ENCODE measurements at regions not wholly inside any gene's neighbourhood (a gene's known extent, or its start where the extent isn't known, plus 50 kb on each side); places are given as distances from the start of the nearest gene placed in this dataset.

- TF ChIP-seq EZH2 (IDR thresholded peaks at IDR 0.05; ENCODE audit: borderline replicate concordance, insufficient read depth, low read length, poor library complexity, severe bottlenecking): no peak
- TF ChIP-seq SMC3 (conservative IDR thresholded peaks at IDR 0.05; ENCODE audit: poor library complexity): no peak
- TF ChIP-seq TAF1 (IDR thresholded peaks at IDR 0.05; ENCODE audit: low read depth): no peak
- no peak for TF ChIP-seq POLR2AphosphoS5 (IDR thresholded peaks at IDR 0.05)
- TF ChIP-seq RAD21 (conservative IDR thresholded peaks at IDR 0.05): no peak
- TF ChIP-seq MXI1 (conservative IDR thresholded peaks at IDR 0.05; ENCODE audit: poor library complexity, severe bottlenecking): no peak
- no peak for TF ChIP-seq REST (IDR thresholded peaks at IDR 0.05; ENCODE audit: borderline replicate concordance)
- no peak for TF ChIP-seq CTCF (IDR thresholded peaks at IDR 0.05; ENCODE audit: poor library complexity, severe bottlenecking)
- no peak for TF ChIP-seq EP300 (conservative IDR thresholded peaks at IDR 0.05; ENCODE audit: poor library complexity, severe bottlenecking)
- H4K20me1 ChIP-seq (ENCODE audit: insufficient read depth): no peaks in the 10 kb centered on the region
Observed at GRCh38 chr2:16135913-16136310, 195.6 kb downstream of the MYCN start.

GRCh38 chr2:16135196-16135912 lies 195.0 kb downstream of the MYCN start:
- Histone ChIP-seq H3K27me3 (ENCODE audit: insufficient read depth, low read depth, low read length) (no peaks in the 10 kb centered on the region), H3K4me2 (ENCODE audit: low read length) (no peak overlapping the region), H3K4me3 (ENCODE audit: low read length) (no peak overlapping the region), H3K79me2 (replicated peaks; ENCODE audit: insufficient read depth, low read length) (no peaks in the 10 kb centered on the region), H3K27ac (ENCODE audit: low read length) (no peak overlapping the region), H3F3A (ENCODE audit: insufficient read depth, low read length, poor library complexity, severe bottlenecking) (no peaks in the 10 kb centered on the region), H4K20me1 (ENCODE audit: insufficient read depth) (no peaks in the 10 kb centered on the region), H3K36me3 (ENCODE audit: insufficient read depth, low read length) (no peaks in the 10 kb centered on the region), H3K9ac (ENCODE audit: low read length) (no peak overlapping the region), H3K9me3 (ENCODE audit: low read length) (no peaks in the 10 kb centered on the region), H3K9me2 (ENCODE audit: insufficient read depth, low read length) (no peaks in the 10 kb centered on the region), H2AFZ (ENCODE audit: low read depth, low read length) (no peak overlapping the region)
- no peak for TF ChIP-seq MXI1 (conservative IDR thresholded peaks at IDR 0.05; ENCODE audit: poor library complexity, severe bottlenecking)

More at GRCh38 chr2:16135913-16136310, 195.6 kb downstream of the MYCN start:
- Histone ChIP-seq H3K4me3 (ENCODE audit: low read length) (no peak overlapping the region), H3K9ac (ENCODE audit: low read length) (no peak overlapping the region), H3K9me3 (ENCODE audit: low read length) (no peaks in the 10 kb centered on the region), H3K79me2 (replicated peaks; ENCODE audit: insufficient read depth, low read length) (no peaks in the 10 kb centered on the region), H3K27me3 (ENCODE audit: insufficient read depth, low read depth, low read length) (no peaks in the 10 kb centered on the region), H3K9me2 (ENCODE audit: insufficient read depth, low read length) (no peaks in the 10 kb centered on the region), H3K36me3 (ENCODE audit: insufficient read depth, low read length) (no peaks in the 10 kb centered on the region), H3F3A (ENCODE audit: insufficient read depth, low read length, poor library complexity, severe bottlenecking) (no peaks in the 10 kb centered on the region), H3K4me2 (ENCODE audit: low read length) (no peak overlapping the region), H3K27ac (ENCODE audit: low read length) (no peak overlapping the region), H2AFZ (ENCODE audit: low read depth, low read length) (no peak overlapping the region)
